ENCODE measurements at regions not wholly inside any gene's neighbourhood (a gene's known extent, or its start where the extent isn't known, plus 50 kb on each side); places are given as distances from the start of the nearest gene placed in this dataset.

DNA sequence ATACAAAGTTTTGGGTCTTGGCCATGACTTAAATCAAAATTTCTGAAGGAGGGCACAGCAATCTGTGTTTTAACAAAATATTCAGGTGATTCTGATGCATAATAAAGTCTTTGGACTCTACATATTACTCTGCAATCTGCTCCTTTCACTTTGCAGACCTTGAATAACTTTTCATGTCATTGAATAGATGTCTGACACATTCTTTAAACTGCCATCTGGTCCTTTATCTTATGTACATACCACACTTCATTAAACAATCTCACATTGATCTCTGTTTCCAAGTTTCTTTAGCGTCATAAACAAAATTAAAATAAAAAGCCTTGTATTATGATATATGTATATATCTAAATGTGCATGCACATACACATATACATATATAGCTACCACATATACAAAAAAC is 831.2 kb downstream of the MAFB start:
- in situ Hi-C loops (cut with MboI; ENCODE audit: low sequenced_read_pairs): no loop called here

DNA sequence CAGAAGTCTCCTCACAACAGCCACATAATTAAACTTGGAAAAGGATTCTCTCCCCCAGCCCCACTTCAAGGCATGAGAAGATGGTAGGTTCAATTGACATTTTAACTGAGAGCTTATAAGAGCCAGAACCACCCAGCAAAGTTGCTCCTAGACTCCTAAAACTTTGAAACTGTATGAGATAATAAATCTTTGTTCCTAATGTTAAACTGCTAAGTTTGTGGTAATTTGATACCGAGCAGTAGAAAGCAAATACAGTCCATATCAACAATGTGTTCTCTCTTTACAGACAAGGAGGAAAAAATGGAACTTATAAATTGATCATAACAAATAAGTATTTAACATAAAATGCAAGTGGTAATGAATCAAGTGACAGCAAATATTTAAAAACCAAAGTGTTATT is 831.8 kb downstream of the MAFB start:
- in situ Hi-C loops (cut with MboI; ENCODE audit: low sequenced_read_pairs): no loop called here

DNA sequence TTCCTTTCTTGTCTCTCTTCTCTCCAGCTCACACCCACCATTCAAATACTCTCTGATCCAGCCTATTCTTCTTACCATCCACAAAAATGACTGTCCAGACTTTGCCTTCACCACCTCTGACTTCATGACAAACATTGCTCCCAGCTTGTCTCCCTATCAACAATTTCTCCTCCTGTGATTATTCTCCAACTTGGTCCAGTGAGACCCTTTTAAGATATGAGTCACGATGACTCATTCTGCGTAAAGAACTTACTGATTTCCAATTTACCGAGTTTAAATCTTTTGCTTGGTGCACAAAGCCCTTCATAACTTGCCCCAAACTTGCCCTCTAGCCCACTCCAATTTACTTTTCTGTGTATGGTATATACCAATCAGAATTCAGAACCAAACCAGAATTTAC is 833.2 kb downstream of the MAFB start:
- in situ Hi-C loops (cut with MboI; ENCODE audit: low sequenced_read_pairs): no loop called here

DNA sequence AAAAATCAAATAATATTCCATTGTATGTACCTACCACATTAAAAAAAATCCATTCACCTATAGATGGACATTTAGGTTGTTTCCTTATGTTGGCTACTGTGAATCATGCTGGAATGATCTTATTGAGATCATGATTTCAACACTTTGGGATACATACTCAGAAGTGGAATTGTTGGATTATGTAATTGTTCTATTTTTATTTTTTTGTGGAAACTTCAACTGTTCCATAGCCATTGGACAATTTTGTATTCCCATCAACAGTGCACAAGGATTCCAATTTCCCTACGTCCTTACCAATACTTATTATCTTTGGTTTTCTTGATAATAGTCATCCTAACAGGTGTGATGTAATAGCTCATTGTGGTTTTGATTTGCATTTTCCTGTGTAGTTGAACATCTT is 834.0 kb downstream of the MAFB start:
- in situ Hi-C loops (cut with MboI; ENCODE audit: low sequenced_read_pairs): no loop called here

DNA sequence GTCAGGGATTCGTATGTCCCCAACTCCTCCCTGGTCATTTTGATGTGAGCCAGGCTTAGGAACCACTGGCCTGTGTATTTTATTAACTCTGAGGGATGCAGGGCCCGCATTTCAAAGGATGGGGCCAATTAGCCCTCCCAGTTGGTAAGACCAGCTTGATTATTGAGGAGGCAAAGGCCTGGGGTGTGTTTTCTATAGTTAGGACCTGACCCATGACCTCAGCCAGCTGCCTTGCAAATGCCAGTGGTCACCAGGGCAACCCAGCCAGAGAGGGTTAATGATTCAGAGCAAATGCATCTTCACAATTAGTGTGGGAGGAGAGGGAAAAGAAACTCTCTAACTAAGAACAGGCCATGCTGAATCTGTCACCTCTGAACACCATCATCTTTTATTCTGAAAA is 835.4 kb downstream of the MAFB start:
- in situ Hi-C loops (cut with MboI; ENCODE audit: low sequenced_read_pairs): no loop called here

DNA sequence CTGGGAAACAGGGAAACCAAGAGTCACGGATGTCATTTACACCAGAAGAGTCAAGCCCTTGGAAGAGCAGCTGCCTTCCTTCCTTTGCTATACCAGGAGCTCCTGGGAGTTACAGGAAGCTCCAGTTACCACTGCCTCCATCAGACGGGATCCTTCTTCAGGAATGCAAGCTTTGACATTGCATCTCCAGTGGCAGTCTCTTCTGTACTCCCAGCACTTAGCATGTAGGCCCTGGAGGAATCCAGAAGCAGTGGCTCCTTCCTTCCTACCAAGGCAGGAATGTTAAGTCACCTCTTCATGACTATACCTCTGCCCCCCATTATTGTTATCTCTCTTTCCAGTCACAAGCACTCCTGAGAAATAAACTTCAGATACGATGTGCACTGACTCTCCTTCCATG is 836.0 kb downstream of the MAFB start:
- in situ Hi-C loops (cut with MboI; ENCODE audit: low sequenced_read_pairs): no loop called here

DNA sequence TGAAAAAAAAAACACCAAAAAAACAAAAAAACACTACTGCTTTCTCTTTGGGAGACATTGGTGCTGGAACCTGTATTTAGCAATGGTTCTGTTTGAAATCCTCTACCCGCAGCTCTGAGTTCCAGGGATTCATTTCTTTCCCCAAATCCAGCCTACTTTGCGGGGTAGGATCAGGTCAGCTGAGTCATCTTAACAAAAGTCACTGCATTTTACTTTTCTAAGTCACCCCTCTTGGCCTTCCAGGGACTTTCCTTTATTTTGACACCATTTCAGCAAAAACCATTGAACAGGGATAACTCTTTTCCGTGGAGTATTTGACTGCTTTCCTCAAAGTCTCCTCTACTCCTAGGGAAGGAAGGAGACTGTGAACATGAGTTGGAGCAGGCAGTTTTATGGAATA is 837.6 kb downstream of the MAFB start:
- in situ Hi-C loops (cut with MboI; ENCODE audit: low sequenced_read_pairs): no loop called here

DNA sequence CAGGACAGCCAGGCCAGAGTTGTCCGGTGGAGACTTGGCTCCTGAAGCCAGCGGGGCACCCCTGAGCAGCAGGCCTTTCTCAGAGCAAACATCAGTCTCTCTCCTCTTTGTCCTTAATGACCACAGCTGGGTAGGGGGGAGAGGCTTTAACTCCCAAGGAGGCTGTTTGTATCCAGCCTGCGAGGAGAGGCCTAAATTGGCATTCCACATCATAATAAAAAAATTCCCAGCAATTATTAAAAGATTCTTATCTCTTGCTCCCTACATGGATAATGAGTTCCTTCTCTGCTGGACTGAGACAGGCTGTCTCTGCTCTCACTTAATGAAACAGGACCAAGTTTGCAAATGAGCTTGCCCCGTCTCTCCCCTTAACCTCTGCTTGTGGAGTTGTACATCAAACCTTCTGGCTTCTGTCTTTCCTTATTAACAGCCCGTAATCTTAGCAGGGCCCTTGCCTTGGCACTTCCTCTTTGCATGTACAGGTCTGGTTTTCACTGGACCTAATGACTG is 838.2 kb downstream of the MAFB start:
- in situ Hi-C loops (cut with MboI; ENCODE audit: low sequenced_read_pairs): no loop called here

DNA sequence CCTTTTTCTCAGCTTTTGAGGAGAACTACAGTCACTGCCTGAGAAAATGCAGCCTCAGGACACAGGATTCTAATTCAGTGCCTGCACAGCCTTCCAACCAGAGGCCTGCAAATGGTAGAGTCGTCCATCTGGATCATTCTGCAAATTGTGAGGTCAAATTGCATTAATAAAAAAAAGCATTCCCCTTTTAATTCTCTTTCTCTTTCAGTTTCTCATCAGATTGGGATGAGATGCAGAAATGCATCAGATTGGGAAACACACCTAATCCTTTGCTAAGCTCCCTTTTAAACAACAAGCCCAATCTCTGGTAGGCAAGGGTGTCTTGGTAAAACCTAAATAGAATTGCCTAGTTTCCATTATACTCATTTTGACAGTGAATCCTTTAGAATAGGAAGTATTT is 838.8 kb downstream of the MAFB start:
- in situ Hi-C loops (cut with MboI; ENCODE audit: low sequenced_read_pairs): no loop called here

DNA sequence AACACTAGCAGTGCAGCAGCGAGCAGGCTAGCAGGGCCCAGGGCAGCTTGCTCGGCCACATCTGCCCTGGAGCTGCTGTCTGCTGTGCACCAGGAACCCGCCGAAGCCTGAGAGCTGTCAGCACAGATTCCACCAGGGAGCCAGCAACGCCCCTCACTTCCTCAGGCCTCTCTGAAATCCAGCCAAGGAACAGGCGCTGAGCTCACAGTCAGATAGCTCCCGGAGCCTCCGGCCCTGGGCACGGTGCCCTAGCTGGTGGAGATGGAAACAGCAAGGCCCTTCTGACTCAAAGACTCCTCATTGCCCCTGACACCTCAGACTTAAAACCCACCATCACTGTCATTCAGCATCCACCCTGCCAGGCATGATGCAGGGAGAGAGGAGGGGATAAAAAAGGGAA is 839.4 kb downstream of the MAFB start:
- in situ Hi-C loops (cut with MboI; ENCODE audit: low sequenced_read_pairs): no loop called here

DNA sequence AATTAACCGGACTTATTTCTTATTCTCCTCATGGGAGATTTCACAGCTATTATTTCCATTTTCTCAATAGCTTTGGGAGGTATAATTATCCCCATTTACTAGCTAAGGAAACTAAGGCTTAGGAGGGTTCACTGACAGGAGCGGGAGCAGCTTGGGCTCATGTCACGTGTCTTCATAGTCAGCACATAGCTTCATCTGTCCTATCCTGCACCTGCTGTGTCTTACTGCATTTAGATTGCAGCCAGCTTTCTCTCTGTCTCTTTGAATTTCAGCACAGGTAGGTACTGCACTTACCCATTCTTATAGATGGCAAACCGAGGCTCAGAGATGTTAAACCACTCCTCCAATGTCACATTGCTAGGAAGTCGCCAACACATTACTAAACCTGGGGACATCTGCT is 839.9 kb downstream of the MAFB start:
- in situ Hi-C loops (cut with MboI; ENCODE audit: low sequenced_read_pairs): no loop called here

DNA sequence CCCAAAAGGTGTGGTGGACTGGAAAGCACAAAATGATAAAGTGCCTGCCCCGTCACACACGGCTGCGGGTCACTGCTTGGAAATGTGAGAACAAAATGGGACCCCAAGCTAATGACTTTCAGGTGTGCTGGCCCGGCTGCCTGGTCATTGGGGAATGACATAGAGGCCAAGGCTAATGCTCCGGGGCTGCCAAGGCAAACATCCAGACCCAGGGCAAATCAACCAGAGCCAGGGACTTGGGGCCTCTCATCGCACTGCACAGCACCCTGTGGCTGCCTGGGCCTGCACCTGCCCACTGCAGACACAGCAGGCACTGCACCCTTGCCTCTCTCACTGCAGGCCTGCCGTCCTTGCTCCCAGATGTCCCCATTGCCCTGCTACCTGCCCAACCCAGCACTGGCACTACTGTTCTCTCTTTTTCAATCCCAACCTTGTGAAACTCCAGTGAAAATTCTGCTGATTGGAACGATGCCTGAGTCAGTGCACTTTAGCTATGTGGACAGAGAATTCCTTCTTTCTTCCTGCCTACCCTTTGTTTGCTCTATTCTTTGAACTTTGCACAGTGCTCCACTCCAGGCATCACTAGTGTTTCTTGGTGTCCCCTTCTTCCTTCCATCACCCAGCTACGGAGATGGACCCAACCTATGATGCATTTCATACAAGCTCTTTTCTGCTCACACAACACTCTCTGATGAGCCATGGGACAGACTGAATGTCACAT is 849.5 kb downstream of the MAFB start:
- in situ Hi-C loops (cut with MboI; ENCODE audit: low sequenced_read_pairs): no loop called here

DNA sequence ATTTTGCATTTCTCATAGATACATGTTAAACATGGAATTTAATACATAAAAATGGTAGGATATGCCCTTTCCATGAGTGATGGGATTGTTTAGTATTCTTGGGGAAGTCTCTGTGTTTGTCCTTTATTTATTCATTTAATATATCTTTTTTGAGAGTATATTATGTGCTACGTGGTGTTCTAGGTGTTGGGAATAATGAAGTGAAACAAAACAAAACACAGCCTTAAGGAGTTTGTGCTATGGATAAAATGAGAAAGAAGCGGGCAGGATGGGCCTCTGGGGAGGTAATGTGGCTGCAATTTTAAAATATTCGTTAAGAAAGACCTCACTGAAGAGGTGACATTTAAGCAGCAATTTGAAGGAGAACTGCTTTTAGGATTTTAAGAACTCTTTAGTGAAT is 851.5 kb downstream of the MAFB start:
- in situ Hi-C loops (cut with MboI; ENCODE audit: low sequenced_read_pairs): no loop called here

DNA sequence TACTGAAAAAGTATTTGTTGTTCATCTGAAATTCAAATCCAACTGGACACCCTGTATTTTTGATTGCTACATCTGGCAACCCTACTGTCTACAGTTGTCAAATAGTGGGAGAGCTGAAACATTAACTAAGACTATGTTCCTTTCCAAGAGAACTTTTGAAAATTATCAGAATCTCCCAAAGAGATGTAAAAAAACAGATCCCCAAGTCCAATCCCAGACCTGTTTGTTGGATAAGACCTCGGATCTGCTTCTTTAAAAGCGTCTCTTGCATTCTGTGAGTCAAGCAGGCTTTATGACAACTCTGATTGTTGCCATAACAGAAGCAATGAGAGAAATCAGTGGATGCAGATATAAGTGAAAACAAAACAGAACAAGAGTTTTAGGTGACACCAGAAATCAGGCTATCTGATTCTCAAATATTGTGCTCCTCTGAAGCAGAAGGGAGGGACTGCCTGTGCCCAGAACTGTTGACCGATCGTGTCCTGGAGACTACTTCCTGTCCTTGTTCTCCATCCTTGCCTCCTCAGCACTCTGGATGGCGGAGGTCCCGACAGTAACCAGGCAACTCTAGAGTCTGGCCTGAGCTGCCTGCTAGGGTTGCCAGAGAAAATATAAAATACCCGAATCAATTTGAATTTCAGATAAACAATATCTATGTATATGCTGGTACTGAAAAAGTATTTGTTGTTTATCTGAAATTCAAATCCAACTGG is 853.8 kb downstream of the MAFB start:
- in situ Hi-C loops (cut with MboI; ENCODE audit: low sequenced_read_pairs): no loop called here

DNA sequence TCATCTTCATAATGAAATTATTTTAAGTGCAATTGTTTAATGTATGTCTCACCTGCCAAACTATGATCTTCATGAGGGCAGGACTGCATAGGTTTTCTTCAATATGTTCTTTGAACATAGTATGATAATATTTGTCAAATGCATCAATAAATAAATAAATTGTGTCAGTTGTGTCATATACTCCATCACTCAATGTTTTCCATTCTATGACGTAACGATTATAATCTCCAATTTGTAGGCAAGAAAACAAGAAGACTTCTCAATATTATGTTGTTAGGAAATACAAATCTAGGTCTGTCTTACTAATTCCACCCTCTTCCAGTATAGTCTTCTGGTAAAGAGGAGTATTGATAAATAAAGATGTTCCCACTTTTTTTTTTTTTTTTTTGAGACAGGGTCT is 858.1 kb downstream of the MAFB start:
- in situ Hi-C loops (cut with MboI; ENCODE audit: low sequenced_read_pairs): no loop called here

DNA sequence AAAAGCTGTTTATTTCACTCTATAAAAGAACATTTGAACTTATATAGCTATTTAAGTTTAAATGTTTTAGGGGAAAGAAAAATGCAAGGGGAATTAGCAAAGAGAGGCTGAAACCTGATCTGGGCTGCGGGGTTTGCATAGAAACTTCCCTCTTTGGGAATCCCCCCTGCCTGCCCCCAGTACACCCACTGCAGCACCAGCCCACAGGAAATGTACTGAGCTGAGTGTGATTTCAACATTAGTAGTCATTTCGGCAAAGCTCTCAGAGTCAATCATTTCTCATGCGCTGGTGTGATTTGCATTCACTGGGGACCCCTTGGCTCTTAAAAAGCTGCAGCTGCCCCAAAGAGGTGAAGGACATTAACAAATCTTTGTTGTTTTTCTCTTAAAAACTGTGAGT is 859.4 kb downstream of the MAFB start:
- in situ Hi-C loops (cut with MboI; ENCODE audit: low sequenced_read_pairs): no loop called here

DNA sequence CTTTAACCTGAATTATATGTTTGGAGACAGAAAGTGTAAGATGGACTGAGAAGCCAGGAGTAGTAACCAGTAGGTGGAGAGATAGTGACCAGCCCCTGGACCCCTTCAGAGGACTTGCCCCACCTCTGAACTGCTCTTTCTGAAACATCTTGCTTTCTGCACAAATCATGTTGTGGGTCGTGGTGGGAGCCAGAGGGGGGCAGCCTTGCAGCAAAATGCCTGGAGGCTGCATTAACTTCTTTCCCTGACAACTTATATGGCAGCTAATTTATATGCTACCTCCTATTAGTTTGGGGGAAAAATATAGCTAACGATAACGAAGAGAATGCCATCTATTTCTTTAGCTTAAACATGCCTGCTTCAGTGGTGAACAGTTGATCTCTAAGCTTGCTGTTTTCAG is 859.8 kb downstream of the MAFB start:
- in situ Hi-C loops (cut with MboI; ENCODE audit: low sequenced_read_pairs): no loop called here

DNA sequence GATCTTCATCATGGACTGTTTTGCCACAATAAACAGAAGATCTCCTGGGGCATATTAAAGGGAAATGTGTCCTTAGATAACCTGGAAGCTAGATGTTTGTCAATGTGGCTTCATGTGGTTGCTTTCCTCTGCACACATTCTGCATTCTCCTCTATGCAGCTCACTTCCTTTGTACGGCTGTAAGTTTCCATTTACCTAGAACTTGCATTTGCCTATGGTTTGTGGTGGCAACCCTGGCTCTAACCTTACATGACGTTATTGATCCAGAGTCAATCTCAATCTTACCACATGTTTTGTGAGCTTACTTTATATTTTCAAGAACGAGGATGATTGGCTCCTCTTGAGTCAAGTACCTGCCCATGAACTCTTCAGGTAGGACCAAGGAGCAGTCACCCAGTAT is 863.1 kb downstream of the MAFB start:
- in situ Hi-C loops (cut with MboI; ENCODE audit: low sequenced_read_pairs): no loop called here

DNA sequence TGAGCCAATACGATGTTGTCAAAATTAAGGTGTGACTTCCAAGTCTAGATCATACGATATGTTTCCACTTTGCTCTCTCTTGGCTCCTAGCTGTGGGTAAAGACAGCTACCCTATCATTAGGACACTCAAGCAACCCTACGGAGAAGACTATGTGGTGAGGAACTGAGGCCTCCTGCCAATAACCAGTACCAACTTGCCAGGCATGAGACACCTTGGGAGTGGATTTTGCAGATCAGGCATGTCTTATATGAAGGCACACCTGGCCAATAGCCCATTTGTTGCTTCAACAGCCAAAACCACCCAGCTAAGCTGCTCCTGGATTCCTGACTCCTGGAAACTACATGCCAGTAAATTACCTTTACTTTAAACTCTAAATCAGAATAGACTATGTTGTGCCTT is 863.4 kb downstream of the DHX35 start:
- in situ Hi-C loops (cut with MboI; ENCODE audit: low sequenced_read_pairs): no loop called here

DNA sequence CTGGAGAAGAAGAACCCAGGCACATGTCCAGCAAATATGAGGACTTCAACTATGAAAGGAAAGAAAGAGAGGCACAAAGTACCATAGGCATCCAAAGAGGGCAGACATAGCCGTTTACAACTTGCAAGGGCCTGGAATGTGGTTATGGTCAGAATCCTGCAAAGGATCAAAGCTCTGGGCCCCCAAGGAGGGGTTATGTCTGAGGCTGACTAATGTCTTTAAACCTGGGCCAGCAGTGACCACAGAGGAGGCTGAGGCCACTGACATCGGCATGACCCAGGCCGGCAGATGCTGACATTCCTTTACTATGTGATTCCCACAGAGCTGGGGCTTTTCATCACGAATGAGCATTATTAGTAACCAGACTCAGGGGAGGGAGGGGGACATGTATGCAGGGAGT is 861.1 kb downstream of the DHX35 start:
- in situ Hi-C loops (cut with MboI; ENCODE audit: low sequenced_read_pairs): no loop called here

DNA sequence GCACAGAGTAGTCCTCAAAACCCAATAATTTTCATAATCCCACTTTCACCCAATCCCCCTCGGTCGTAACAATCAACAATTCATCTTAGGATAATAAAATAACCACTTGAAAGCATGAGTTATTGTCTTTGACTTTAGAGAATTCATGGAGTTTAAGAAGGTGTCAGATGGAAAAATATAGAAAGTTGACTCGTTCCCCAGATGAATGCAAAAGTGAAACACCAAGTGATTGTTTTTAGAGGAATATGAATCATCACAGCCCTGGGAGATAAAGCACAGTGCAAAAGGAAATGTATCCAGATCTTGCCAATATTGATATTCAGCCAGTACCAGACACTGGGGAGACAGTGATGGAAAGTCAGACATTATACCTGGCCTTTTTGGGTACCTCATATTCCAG is 860.5 kb downstream of the DHX35 start:
- in situ Hi-C loops (cut with MboI; ENCODE audit: low sequenced_read_pairs): no loop called here

DNA sequence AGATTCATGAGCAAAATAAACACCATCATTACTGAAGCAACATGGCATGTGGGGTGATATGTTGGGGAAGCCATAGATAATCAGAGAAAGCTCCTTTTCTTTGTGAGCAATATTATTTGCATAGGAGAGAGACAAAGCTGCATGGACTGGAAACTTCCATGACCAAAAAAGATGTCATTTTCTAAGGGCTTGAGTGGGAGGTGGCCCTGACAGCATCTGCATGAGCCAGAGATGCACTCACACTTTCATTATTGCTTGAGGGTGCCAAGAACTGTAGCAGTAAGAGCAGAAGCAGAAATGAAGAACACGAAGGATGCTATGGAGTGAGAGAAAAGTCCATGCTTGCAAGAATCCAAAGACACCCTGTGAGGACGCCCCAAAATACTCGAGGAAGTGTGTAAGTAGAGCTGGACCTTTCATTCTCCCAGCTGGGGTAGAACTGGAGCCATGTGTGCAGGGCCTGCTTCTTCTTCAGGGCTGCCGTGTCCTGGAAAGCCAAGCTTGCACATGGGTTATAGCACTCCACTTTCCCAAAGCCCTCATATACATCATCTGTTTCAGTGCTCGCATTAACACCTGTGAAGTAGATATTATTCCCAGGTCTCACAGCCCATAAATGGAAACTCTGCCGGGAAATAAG is 851.2 kb downstream of the DHX35 start:
- in situ Hi-C loops (cut with MboI; ENCODE audit: low sequenced_read_pairs): no loop called here
